HG02852 (cell line): ENCODE measurements at regions not wholly inside any gene's neighbourhood (a gene's known extent, or its start where the extent isn't known, plus 50 kb on each side); places are given as distances from the start of the nearest gene placed in this dataset.

Source experiments
- ATAC-seq: cut with Tn5 transposase; IDR thresholded peaks from one replicate; pipeline ENCODE4 v1.9.1; 2021; ENCODE audit warnings: mild to moderate bottlenecking, moderate library complexity; ENCODE audit not compliant: unreplicated experiment

- ATAC-seq: no peak
These were observed 260.0 kb upstream of the THBS1 start for GRCh38 chr15:39320886-39321285.

DNA sequence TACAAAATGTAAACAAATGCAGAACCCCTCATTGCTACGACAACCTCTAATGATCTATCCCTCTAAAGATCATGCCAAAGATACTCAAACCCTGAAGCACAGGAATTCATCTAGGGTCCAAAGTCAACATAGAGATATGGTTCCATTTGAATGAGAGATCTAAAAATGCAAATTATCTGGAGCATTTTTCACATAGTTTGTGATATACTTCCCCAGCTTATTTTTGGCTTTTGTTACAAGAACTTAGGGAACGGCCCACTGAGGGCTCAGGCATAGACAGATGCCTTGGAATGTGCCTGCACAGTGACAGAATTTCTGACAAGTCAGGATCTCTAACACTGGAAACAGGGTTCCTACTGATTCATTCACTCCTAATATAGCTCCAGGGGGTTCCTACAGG, 258.9 kb upstream of the THBS1 start:
- ATAC-seq: no peak

DNA sequence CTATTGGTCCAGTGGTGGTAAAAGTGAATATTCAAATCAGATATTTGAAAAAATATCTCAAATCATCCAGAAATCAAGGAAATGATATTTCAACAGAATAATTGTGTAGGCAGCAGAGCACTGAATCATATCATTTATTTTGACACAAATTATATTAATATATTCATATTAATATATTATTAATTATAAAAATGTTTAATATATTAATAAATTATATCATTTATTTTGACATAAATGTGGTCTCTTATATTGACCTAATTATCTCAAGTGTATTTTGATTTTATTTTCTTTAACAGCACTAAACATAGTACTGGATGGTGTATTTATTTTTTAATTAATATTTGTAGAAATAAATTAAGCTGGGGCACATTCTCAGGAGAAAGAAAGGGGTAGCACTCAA, 257.7 kb upstream of the THBS1 start:
- no peak for ATAC-seq

DNA sequence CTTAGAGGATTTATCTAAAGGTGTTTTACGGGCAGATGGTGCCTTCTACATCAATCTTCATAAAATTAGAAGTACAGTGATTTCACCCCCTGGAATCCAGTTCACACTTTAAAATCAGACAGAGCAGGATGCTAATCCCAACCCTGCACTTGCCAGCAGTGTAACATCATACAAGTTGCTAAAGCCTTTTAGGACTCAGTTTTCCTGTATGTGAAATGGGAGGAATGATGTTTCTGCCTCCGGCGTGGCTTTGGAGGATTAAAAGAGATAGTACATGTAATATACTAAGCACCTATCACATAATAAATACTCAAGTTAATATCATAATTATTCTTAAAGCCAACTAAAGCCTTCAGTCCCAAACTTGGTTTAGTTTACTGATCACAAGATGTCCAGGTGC, 257.2 kb upstream of the THBS1 start:
- no peak for ATAC-seq

- no peak for ATAC-seq
These were observed 254.4 kb upstream of the THBS1 start for GRCh38 chr15:39326306-39326975.

DNA sequence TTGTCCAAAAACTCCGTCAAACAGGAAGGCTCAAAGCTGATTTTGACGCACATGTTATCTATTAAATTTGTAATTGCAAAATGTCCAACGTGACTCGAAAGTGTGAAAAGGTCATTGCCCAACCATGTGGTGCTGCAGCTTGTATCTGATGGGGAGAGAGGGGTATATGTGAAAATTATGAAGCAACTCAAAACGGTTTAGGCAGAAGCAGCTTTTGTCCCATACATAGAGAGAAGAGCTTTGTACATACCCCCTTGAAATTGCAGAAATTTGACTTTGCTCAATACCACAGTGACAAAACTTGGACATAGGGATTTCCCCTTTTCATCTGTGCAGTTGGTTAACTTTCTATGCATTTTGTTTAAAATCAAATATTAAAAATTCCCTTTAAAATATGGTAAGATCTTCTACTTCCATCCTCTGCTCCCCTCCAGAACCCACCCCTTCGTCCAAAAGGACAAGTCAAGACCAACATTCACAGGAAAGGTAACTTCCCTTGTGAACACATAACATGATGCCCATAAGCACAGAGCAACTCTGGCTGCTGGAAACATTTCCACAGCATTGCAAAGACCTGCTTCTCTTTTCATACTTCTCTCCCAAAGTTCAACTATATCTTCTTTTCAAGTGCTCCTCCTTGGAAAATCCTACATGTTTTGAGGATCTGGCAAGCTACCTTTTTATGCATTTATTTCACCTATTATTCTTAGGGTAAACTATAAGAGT, 253.7 kb upstream of the THBS1 start:
- no peak for ATAC-seq

DNA sequence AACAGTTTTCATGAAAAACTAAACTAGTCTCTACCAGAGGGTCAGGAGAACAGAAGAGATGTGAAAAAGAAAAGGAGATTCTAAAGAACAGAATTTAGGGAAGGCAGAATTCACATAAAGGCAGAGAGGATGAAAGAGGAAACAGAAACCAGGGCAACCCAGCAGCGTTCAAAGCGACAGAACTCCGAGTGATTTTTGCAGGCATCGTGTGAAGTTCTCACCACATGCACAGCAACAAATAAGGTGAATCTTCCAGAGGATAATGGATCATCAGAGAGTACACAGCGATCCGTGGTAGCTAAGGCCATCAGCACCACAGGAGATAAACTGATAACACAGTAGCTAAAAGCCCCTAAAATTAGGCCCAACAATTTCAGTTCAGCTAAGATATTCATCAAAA, 250.8 kb upstream of the THBS1 start:
- ATAC-seq: no peak

- ATAC-seq: no peak
These were observed 249.3 kb upstream of the THBS1 start for GRCh38 chr15:39331584-39331983.

GRCh38 chr15:39332846-39333245, 248.0 kb upstream of the THBS1 start:
- no peak for ATAC-seq

GRCh38 chr15:39333393-39333792, 247.5 kb upstream of the THBS1 start:
- no peak for ATAC-seq

DNA sequence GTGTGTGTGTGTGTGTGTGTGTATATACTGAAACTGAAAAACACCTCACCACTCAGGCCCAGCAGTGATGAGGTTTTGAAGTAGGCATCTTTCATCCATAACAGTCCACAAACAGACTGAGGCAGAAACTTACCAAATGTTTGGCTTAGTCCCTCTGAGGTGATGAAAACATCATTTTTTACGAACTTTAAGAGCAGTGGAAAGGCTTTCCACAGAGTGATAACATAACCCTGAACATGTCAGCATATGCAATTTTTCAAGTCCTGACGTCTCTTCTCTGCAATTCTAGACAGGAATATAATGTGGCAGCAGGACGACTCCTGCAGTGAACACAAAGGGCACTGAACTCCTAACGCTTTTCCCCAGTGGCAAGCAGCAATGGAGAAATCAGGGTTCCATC, 247.0 kb upstream of the THBS1 start:
- no peak for ATAC-seq

GRCh38 chr15:39336926-39337325, 244.0 kb upstream of the THBS1 start:
- no peak for ATAC-seq

GRCh38 chr15:39338251-39338650, 242.6 kb upstream of the THBS1 start:
- ATAC-seq: no peak

- no peak for ATAC-seq
These were observed 239.8 kb upstream of the THBS1 start for GRCh38 chr15:39340903-39341645.

GRCh38 chr15:39344662-39345141, 236.2 kb upstream of the THBS1 start:
- no peak for ATAC-seq

DNA sequence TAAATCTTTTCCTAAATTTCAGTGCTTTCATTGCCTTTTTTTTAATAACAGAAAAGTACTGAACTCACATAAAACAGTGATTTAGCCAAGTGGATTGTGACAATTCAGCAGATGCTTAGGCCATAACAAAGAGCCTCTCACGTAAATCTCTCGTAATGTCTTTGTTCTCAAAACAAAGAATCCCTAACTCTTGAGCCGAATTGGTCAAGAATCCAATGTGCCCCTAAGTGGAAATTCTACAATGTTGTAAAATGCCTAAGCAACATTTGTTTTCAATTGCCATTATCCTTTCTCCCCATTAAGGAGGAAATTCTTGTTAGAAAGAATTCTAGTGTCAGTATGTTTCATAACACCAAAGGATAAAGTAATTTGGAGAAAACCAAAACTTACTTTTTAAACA, 235.7 kb upstream of the THBS1 start:
- ATAC-seq: no peak

DNA sequence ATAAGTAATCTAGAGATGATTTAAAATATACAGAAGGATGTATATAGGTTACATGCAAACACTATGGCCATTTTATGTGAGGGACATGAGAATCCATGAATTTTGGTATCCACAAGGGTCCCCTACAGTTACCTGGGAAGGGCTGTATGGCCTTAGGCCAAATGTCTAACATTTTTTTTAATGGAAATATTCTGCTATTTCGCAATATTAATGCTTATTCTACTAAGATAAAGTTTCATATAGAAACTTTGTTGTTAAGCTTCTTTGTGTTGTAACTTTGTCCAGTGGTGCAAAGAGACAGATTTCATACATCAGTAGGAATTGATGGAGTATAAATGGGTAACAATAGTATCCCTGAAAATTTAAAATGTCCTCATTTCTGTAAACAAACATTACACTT, 233.4 kb upstream of the THBS1 start:
- ATAC-seq: no peak

DNA sequence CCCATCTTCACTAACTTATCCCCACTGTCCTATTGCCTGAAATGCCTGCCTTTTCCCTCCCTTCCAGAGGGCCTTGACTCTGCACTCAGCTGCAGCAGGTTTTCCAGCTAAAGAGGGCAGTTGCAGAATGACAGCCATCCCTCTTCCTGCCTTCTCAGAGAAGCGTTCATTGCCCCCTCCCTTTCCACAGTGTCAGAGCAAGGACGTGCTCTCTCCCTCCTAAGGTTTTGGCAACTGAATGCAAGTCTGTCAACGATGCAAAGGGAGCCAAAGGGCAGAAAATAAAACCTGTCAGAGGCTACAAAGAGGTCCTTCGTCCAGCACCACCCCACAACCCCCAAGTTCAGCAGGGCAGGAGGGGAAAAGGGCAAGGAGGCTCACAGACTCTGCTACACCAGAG, 230.1 kb upstream of the THBS1 start:
- no peak for ATAC-seq

- no peak for ATAC-seq
These were observed 226.7 kb upstream of the THBS1 start for GRCh38 chr15:39354189-39354588.

DNA sequence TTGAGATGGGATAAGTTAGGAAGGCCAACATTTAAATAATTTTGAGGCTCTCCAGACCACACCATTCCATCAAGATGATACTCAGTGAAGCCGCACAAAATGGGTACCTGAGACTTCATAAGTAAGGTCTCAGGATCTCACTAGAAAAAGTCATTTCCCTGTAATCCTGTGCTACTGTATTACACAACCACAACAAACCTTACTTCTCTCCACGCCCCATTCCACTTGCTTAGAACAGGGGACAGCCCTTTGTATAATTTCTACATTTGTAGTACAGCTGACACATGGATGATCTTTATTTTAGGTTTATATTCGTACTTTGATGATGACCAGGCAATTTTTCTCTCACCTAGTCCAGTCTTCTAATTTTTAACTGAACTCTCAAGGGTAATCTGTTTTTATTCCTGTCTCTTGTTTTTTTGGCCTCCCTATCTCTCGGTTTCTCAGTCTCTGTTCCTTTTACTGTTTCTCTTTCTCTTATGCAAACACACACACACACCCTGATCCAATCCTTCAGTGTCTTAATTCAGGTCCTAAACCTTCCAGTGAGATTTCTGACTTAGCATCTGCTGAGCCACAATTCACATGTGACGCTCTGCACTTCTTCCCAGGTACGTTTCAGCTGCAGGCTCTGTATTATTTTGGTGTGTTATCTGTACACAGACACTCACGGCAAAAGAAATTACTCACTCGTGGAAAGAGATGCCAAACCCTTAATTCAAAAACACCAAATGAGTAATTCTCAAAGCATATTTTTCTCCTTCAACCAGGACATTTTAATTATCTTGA, 223.2 kb upstream of the THBS1 start:
- ATAC-seq: no peak

GRCh38 chr15:39358441-39359041, 222.3 kb upstream of the THBS1 start:
- ATAC-seq: no peak
